SK-N-SH (cell line): ENCODE measurements at regions not wholly inside any gene's neighbourhood (a gene's known extent, or its start where the extent isn't known, plus 50 kb on each side); places are given as distances from the start of the nearest gene placed in this dataset.

ENCODE experiments used
- CTCF ChIA-PET: fragments of 300-600, 350-600 bp; formaldehyde crosslinking; extraction: SDS; loops from one replicate; lab custom pipeline; 2021; lab: Yijun Ruan, JAX
- POLR2A ChIA-PET: fragments of 350-600 bp; sonication (Branson Sonifier 250); formaldehyde crosslinking; extraction: SDS; loops from one replicate; lab custom pipeline; 2020; ENCODE audit warnings: antibody characterized with exemption, inconsistent platforms; lab: Yijun Ruan, JAX
- DNase-seq: peaks from one replicate; pipeline ENCODE4 v3.0.0; 2012
- H2AFZ ChIP-seq: fragments of 200-600 bp; sonication (generic); 2 replicates; pipeline ENCODE4 v1.8.1; 2016; ENCODE audit warnings: antibody characterized with exemption, mild to moderate bottlenecking, low read depth
- H3F3A ChIP-seq: fragments of 200-600 bp; sonication (generic); replicated peaks from 2 replicates; pipeline ENCODE3; 2016; ENCODE audit warnings: antibody characterized with exemption, mild to moderate bottlenecking; ENCODE audit not compliant: insufficient read depth
- H3K27ac ChIP-seq, 2 experiments: fragments of 200-500 bp in 1 of 2; fragments of 200-600 bp in 1 of 2; sonication (Bioruptor generic) in 1 of 2; sonication (generic), shearing (Covaris generic) in 1 of 2; 2 replicates each; pipeline versions ENCODE4 v1.5.1 to v1.6.1; 2014 to 2016; ENCODE audit warnings: low read depth in 2 of 2, inconsistent platforms in 1 of 2, low read length in 1 of 2, mild to moderate bottlenecking in 1 of 2, mixed read lengths in 1 of 2
- H3K27me3 ChIP-seq: fragments of 200-600 bp; sonication (generic), shearing (Covaris generic); 2 replicates; pipeline ENCODE4 v1.6.1; 2016; ENCODE audit warnings: mixed run types; ENCODE audit not compliant: insufficient read depth
- H3K36me3 ChIP-seq, 2 experiments: fragments of 200-500 bp in 1 of 2; fragments of 200-600 bp in 1 of 2; sonication (Bioruptor generic) in 1 of 2; sonication (generic) in 1 of 2; replicated peaks in 1 of 2; 2 replicates each; pipeline versions ENCODE3 to v1.5.1; 2014 to 2016; ENCODE audit warnings: low read length in 1 of 2, mild to moderate bottlenecking in 1 of 2; ENCODE audit not compliant: insufficient read depth in 2 of 2, control insufficient read depth in 1 of 2
- H3K4me1 ChIP-seq, 2 experiments: fragments of 200-500 bp in 1 of 2; fragments of 200-600 bp in 1 of 2; sonication (Bioruptor generic) in 1 of 2; sonication (generic), shearing (Covaris generic) in 1 of 2; 2 replicates each; pipeline versions ENCODE4 v1.5.1 to v1.6.1; 2014 to 2016; ENCODE audit warnings: low read depth in 1 of 2, low read length in 1 of 2, mixed run types in 1 of 2; ENCODE audit not compliant: insufficient read depth in 2 of 2, control insufficient read depth in 1 of 2
- H3K4me2 ChIP-seq: fragments of 200-600 bp; sonication (generic), shearing (Covaris generic); 2 replicates; pipeline ENCODE4 v1.6.1; 2017; ENCODE audit warnings: mixed run types
- H3K4me3 ChIP-seq, 2 experiments: fragments of 200-500 bp in 1 of 2; fragments of 200-600 bp in 1 of 2; sonication (Bioruptor generic) in 1 of 2; sonication (generic), shearing (Covaris generic) in 1 of 2; 2 replicates each; pipeline versions ENCODE4 v1.5.1 to v1.8.1; 2014 to 2016; ENCODE audit warnings: low read depth in 2 of 2, inconsistent platforms in 1 of 2, low read length in 1 of 2, mild to moderate bottlenecking in 1 of 2, mixed read lengths in 1 of 2, moderate library complexity in 1 of 2
- H3K79me2 ChIP-seq: fragments of 200-600 bp; sonication (generic); 2 replicates; pipeline ENCODE4 v1.8.1; 2017; ENCODE audit warnings: mild to moderate bottlenecking; ENCODE audit not compliant: insufficient read depth
- H3K9ac ChIP-seq: fragments of 200-600 bp; sonication (generic); 2 replicates; pipeline ENCODE4 v1.6.1; 2017; ENCODE audit warnings: mixed run types
- H3K9me2 ChIP-seq: fragments of 200-600 bp; sonication (generic); 2 replicates; pipeline ENCODE4 v1.6.1; 2017; ENCODE audit warnings: mixed run types
- H3K9me3 ChIP-seq: fragments of 200-600 bp; sonication (generic); 2 replicates; pipeline ENCODE4 v1.6.1; 2017; ENCODE audit warnings: mixed run types, mild to moderate bottlenecking, moderate library complexity
- H4K20me1 ChIP-seq: fragments of 200-600 bp; sonication (generic); 2 replicates; pipeline ENCODE4 v1.6.1; 2017; ENCODE audit warnings: mild to moderate bottlenecking, mixed run types; ENCODE audit not compliant: insufficient read depth
- CHD2 ChIP-seq: fragments of 150-350 bp; IDR thresholded peaks from 2 replicates; pipeline ENCODE4 v1.6.1; 2018; ENCODE audit warnings: low read length; ENCODE audit not compliant: partially characterized antibody
- ELF1 ChIP-seq: IDR thresholded peaks from 2 replicates; pipeline ENCODE4 v1.4.0; 2012
- FOSL2 ChIP-seq: IDR thresholded peaks from 2 replicates; pipeline ENCODE4 v1.4.0; 2012; ENCODE audit warnings: low read depth, mild to moderate bottlenecking, moderate library complexity, borderline replicate concordance
- FOXM1 ChIP-seq: IDR thresholded peaks from 2 replicates; pipeline ENCODE4 v1.4.0; 2012; ENCODE audit warnings: low read depth, mild to moderate bottlenecking
- GATA2 ChIP-seq: sonication (generic); formaldehyde crosslinking; IDR thresholded peaks from 2 replicates; pipeline ENCODE4 v1.5.0; 2020; ENCODE audit warnings: mild to moderate bottlenecking, missing genetic modification reagents
- NFIC ChIP-seq: IDR thresholded peaks from 2 replicates; pipeline ENCODE4 v1.4.0; 2012; ENCODE audit warnings: borderline replicate concordance
- NRF1 ChIP-seq: IDR thresholded peaks from 2 replicates; pipeline ENCODE4 v1.6.1; 2012; ENCODE audit warnings: low read depth, mild to moderate bottlenecking, low read length
- RAD21 ChIP-seq: IDR thresholded peaks from 2 replicates; pipeline ENCODE4 v1.6.1; 2012; ENCODE audit warnings: mild to moderate bottlenecking, low read length
- RCOR1 ChIP-seq: fragments of 150-350 bp; IDR thresholded peaks from 2 replicates; pipeline ENCODE4 v1.6.1; 2017; ENCODE audit warnings: antibody characterized with exemption, low read length
- RFX5 ChIP-seq: IDR thresholded peaks from 2 replicates; pipeline ENCODE4 v1.6.1; 2012; ENCODE audit warnings: mild to moderate bottlenecking, improper control_type of control experiment, low read length
- SMC3 ChIP-seq: IDR thresholded peaks from 2 replicates; pipeline ENCODE4 v1.6.1; 2012; ENCODE audit warnings: low read depth, low read length, improper control_type of control experiment
- TAF1 ChIP-seq: IDR thresholded peaks from 2 replicates; pipeline ENCODE4 v1.6.1; 2012; ENCODE audit warnings: low read depth, mild to moderate bottlenecking, low read length, moderate library complexity, borderline replicate concordance
- TCF12 ChIP-seq: IDR thresholded peaks from 2 replicates; pipeline ENCODE4 v1.4.0; 2012
- YY1 ChIP-seq: IDR thresholded peaks from 2 replicates; pipeline ENCODE4 v1.4.0; 2012; ENCODE audit warnings: low read depth, mild to moderate bottlenecking
- WGBS: methylation state at CpG from one replicate; pipeline ENCODE4 v1.1.6; 2017; ENCODE audit warnings: low lambda C conversion rate; 5-methylcytosine and 5-hydroxymethylcytosine counted together
- TF ChIP-seq, protein P1 (sequence below): IDR thresholded peaks from 2 replicates; pipeline ENCODE4 v1.4.0; 2012; ENCODE audit warnings: low read depth, borderline replicate concordance
- TF ChIP-seq, protein P2 (sequence below): fragments of 200-600 bp; sonication (generic); IDR thresholded peaks from 2 replicates; pipeline ENCODE4 v1.6.1; 2017; ENCODE audit warnings: antibody characterized with exemption, mild to moderate bottlenecking, moderate library complexity
- TF ChIP-seq, protein P3 (sequence below): fragments of 150-350 bp; IDR thresholded peaks from 2 replicates; pipeline ENCODE4 v1.6.1; 2017; ENCODE audit warnings: antibody characterized with exemption, low read length, low read depth, borderline replicate concordance
- TF ChIP-seq, protein P4 (sequence below): IDR thresholded peaks from 2 replicates; pipeline ENCODE4; 2012
- TF ChIP-seq, protein P5 (sequence below): IDR thresholded peaks from 2 replicates; pipeline ENCODE4 v1.4.0; 2012; ENCODE audit warnings: low read depth
- TF ChIP-seq, protein P6 (sequence below): IDR thresholded peaks from 2 replicates; pipeline ENCODE4 v1.6.1; 2012; ENCODE audit warnings: mild to moderate bottlenecking, low read depth, low read length, moderate library complexity

DNA sequence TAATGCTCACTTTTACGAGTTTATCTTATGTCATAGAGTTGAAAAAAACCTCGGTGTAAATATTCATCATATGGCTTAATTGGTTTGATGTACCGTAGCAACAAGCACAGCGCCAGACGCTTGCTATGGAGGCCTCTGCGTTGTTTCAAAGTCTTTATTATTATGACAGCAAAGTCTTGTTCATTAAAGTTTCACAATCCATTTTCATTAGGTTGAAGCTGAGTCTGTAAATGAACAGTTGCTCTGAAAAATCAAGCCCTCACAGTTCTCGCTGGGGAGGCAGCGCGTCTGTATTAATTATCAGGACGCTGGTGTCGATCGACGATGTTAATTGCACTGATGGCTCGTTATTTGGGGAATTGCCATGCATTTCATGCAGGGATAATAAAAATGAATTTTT, 185.6 kb downstream of the INSC start:
- POLR2A ChIA-PET: no interaction called here

DNA sequence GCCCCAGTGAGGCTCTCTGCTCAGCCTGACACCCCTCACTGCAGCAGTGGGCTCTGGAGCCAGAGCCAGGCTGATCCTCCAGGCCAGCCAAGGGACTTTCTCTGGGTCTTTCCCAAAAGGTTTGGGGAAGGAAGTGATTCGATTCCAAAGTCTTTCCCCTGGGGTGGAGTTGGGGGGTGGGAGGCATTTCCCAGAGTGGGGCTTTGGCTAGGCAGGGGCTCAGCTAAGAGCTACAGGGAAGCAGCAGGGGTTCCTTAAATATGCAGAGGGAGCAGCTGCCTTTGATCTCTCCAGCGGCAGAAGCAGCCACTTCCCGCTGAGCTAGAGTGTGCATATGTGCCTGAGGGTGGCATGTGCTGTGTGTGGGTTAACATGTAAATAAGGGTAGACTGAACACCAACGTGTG, 192.9 kb downstream of the INSC start:
- H4K20me1 ChIP-seq: no peaks in the 10 kb centered on the region
- no peaks in the 10 kb centered on the region for H3K9me3 ChIP-seq
- POLR2A ChIA-PET: no interaction called here
- H3K4me3 ChIP-seq: no peak overlapping the region
- 23% methylated on average over 4 of the region's 4 CpGs for WGBS
- H3K27ac ChIP-seq: no peak overlapping the region
- no peaks in the 10 kb centered on the region for H3K79me2 ChIP-seq
- H3K9ac ChIP-seq: no peak overlapping the region
- no peaks in the 10 kb centered on the region for H3F3A ChIP-seq
- H2AFZ ChIP-seq: no peak overlapping the region
- CTCF ChIA-PET: no interaction called here
- H3K9me2 ChIP-seq: no peaks in the 10 kb centered on the region
- no peaks in the 10 kb centered on the region for H3K36me3 ChIP-seq
- no peak overlapping the region for H3K4me2 ChIP-seq
- no peaks in the 10 kb centered on the region for H3K27me3 ChIP-seq
- DNase-seq: no peak
- no peaks in the 10 kb centered on the region for H3K4me1 ChIP-seq
- TF ChIP-seq, protein P1, sequence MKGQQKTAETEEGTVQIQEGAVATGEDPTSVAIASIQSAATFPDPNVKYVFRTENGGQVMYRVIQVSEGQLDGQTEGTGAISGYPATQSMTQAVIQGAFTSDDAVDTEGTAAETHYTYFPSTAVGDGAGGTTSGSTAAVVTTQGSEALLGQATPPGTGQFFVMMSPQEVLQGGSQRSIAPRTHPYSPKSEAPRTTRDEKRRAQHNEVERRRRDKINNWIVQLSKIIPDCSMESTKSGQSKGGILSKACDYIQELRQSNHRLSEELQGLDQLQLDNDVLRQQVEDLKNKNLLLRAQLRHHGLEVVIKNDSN: no peak
- TF ChIP-seq SMC3 (no peak), RCOR1 (no peak), FOSL2 (no peak), NRF1 (no peak), NFIC (no peak), GATA2 (CRISPR knock-in tag) (no peak), RAD21 (no peak), YY1 (no peak)
- TF ChIP-seq, protein P2, sequence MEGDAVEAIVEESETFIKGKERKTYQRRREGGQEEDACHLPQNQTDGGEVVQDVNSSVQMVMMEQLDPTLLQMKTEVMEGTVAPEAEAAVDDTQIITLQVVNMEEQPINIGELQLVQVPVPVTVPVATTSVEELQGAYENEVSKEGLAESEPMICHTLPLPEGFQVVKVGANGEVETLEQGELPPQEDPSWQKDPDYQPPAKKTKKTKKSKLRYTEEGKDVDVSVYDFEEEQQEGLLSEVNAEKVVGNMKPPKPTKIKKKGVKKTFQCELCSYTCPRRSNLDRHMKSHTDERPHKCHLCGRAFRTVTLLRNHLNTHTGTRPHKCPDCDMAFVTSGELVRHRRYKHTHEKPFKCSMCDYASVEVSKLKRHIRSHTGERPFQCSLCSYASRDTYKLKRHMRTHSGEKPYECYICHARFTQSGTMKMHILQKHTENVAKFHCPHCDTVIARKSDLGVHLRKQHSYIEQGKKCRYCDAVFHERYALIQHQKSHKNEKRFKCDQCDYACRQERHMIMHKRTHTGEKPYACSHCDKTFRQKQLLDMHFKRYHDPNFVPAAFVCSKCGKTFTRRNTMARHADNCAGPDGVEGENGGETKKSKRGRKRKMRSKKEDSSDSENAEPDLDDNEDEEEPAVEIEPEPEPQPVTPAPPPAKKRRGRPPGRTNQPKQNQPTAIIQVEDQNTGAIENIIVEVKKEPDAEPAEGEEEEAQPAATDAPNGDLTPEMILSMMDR: no peak
- TF ChIP-seq, protein P3, sequence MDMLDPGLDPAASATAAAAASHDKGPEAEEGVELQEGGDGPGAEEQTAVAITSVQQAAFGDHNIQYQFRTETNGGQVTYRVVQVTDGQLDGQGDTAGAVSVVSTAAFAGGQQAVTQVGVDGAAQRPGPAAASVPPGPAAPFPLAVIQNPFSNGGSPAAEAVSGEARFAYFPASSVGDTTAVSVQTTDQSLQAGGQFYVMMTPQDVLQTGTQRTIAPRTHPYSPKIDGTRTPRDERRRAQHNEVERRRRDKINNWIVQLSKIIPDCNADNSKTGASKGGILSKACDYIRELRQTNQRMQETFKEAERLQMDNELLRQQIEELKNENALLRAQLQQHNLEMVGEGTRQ: no peak

More for the DNA sequence above, 185.6 kb downstream of the INSC start:
- Histone ChIP-seq H3K4me3 (no peak overlapping the region), H3K36me3 (no peaks in the 10 kb centered on the region), H3K27me3 (no peaks in the 10 kb centered on the region), H3K9ac (no peak overlapping the region), H3K79me2 (no peaks in the 10 kb centered on the region), H3F3A (no peaks in the 10 kb centered on the region), H3K9me2 (no peaks in the 10 kb centered on the region)
- DNase-seq: no peak
- CTCF ChIA-PET: no interaction called here
- TF ChIP-seq, protein P4, sequence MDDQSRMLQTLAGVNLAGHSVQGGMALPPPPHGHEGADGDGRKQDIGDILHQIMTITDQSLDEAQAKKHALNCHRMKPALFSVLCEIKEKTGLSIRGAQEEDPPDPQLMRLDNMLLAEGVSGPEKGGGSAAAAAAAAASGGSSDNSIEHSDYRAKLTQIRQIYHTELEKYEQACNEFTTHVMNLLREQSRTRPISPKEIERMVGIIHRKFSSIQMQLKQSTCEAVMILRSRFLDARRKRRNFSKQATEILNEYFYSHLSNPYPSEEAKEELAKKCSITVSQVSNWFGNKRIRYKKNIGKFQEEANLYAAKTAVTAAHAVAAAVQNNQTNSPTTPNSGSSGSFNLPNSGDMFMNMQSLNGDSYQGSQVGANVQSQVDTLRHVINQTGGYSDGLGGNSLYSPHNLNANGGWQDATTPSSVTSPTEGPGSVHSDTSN: no peak
- TF ChIP-seq ELF1 (no peak), TCF12 (no peak), RFX5 (no peak), FOSL2 (no peak), NRF1 (no peak), CHD2 (no peak), FOXM1 (no peak), YY1 (no peak), RCOR1 (no peak), TAF1 (no peak)
- TF ChIP-seq, protein P5, sequence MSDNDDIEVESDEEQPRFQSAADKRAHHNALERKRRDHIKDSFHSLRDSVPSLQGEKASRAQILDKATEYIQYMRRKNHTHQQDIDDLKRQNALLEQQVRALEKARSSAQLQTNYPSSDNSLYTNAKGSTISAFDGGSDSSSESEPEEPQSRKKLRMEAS: no peak
- TF ChIP-seq, protein P6, sequence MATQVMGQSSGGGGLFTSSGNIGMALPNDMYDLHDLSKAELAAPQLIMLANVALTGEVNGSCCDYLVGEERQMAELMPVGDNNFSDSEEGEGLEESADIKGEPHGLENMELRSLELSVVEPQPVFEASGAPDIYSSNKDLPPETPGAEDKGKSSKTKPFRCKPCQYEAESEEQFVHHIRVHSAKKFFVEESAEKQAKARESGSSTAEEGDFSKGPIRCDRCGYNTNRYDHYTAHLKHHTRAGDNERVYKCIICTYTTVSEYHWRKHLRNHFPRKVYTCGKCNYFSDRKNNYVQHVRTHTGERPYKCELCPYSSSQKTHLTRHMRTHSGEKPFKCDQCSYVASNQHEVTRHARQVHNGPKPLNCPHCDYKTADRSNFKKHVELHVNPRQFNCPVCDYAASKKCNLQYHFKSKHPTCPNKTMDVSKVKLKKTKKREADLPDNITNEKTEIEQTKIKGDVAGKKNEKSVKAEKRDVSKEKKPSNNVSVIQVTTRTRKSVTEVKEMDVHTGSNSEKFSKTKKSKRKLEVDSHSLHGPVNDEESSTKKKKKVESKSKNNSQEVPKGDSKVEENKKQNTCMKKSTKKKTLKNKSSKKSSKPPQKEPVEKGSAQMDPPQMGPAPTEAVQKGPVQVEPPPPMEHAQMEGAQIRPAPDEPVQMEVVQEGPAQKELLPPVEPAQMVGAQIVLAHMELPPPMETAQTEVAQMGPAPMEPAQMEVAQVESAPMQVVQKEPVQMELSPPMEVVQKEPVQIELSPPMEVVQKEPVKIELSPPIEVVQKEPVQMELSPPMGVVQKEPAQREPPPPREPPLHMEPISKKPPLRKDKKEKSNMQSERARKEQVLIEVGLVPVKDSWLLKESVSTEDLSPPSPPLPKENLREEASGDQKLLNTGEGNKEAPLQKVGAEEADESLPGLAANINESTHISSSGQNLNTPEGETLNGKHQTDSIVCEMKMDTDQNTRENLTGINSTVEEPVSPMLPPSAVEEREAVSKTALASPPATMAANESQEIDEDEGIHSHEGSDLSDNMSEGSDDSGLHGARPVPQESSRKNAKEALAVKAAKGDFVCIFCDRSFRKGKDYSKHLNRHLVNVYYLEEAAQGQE: no peak
- TF ChIP-seq, all 33 proteins: peak for 0
- no peak overlapping the region for H3K27ac ChIP-seq
- 59% methylated on average over 14 of the region's 14 CpGs for WGBS
- no peaks in the 10 kb centered on the region for H4K20me1 ChIP-seq
- H3K4me2 ChIP-seq: no peak overlapping the region
- H3K4me1 ChIP-seq: peaks cover 0 to 5% of the 10 kb centered on the region in 2 experiments; a peak in 1 of 4 replicates
- H2AFZ ChIP-seq: no peak overlapping the region
- H3K9me3 ChIP-seq: no peaks in the 10 kb centered on the region
